CD1c-positive myeloid dendritic cell (primary cell): ENCODE measurements at regions not wholly inside any gene's neighbourhood (a gene's known extent, or its start where the extent isn't known, plus 50 kb on each side); places are given as distances from the start of the nearest gene placed in this dataset.
"Not testable (repeated sequence)": the region's sequence is repeated elsewhere in the genome, so short reads cannot be mapped to it uniquely, and the experiment has no call there.

Experiments
- DNase-seq: peaks from one replicate; pipeline ENCODE4 v3.0.0-alpha.2; 2016; ENCODE audit errors: extremely low spot score

DNA sequence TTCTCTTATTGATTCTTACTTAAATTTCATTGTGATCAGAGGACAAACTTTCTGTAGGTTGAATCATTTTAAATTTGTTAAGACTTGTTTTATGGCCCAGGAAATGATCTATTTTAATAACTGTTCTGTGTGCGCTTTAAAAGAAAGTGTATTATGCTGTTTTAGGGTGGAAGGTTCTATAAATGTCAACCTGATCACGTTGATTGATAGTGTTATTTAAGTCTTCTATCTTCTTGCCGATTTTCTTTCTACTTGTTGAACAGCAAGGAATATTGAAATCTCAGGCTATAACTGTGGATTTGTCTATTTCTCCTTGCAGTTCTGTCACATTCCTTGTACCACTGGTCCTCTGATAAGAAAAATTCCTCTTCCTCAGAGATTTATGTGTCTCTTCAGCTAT, 112.7 kb downstream of the TANC2 start:
- no peak for DNase-seq

DNA sequence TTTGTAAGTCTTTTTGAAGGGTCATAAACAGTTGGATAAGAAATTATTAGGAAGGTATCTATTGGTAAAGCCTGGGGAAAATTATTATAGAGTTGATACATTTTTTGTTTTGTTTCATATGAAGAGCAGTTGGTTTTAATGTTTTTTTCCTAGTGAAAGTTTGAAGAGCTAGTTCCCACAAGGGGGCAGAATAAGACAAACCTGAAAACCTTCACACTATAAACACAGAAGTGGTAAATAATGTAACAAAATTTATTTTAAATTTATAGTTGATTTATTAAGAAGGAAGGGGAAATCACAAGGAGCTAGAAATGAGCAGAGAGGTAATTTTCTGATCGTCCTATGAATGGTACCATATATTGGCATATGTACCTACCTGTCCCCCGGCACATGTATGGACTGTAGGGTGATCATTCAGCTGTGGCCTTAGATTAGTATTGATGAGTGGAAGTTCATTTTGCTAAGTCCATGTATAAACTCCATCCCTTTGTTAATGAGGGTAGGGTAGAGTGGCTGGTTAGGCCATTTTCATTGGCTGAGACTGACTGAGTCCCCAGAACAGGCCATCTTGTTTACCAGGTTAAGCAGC, 116.3 kb downstream of the TANC2 start:
- peak; percentile 31 for DNase-seq

DNA sequence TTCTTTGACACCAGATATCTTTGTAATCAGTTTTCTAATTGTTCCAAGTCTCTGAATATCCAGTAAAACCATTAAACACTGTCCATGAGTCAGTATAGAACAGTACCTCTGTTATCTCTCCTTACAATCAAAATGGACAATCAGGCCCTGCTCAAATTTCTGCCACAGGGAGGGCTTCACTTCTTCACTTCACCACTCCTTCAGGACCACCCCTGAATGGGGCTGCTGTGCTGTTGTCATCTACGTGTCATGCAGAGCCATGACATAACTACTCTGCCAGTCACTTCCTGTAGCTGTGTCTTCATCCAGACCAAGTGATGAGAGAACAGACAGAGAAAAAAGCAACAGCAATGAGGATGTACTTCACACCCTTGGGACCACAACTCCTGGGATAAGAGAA, 116.9 kb downstream of the TANC2 start:
- no peak for DNase-seq

DNA sequence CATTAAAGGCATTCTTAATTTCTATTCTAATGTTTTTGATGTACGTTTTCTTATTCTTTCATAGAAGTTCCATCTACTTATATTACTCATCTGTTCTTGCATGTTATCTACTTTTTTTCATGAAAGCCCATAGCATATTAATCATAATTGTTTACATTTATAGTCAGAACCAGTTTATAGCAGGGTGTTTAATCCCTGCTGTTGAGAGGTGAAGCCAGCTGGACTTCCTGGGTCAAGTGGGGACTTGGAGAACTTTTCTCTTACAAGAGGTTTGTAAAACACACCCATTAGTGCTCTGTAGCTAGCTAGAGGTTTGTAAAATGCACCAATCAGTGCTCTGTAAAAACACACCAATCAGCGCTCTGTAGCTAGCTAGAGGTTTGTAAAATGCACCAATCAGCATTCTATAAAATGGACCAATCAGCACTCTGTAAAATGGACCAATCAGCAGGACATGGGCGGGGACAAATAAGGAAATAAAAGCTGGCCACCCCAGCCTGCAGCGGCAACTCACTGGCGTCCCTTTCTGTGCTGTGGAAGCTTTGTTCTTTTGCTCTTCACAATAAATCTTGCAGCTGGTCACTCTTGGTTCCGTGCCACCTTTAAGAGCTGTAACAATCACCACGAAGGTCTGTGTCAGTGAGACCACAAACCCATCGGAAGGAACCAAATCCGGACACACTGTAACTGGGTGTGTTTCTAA, 120.6 kb downstream of the TANC2 start:
- no peak for DNase-seq

DNA sequence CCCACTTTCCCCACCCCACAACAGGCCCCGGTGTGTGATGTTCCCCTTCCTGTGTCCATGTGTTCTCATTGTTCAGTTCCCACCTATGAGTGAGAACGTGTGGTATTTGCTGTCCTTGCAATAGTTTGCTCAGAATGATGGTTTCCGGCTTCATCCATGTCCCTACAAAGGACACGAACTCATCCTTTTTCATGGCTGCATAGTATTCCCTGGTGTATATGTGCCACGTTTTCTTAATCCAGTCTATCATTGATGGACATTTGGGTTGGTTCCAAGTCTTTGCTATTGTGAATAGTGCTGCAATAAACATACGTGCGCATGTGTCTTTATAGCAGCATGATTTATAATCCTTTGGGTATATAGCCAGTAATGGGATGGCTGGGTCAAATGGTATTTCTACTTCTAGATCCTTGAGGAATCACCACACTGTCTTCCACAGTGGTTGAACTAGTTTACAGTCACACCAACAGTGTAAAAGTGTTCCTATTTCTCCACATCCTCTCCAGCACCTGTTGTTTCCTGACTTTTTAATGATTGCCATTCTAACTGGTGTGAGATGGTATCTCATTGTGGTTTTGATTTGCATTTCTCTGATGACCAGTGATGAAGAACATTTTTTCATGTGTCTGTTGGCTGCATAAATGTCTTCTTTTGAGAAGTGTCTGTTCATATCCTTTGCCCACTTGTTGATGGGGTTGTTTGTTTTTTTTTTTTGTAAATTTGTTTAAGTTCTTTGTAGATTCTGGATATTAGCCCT, 124.5 kb downstream of the TANC2 start:
- DNase-seq, result not testable (repeated sequence)

DNA sequence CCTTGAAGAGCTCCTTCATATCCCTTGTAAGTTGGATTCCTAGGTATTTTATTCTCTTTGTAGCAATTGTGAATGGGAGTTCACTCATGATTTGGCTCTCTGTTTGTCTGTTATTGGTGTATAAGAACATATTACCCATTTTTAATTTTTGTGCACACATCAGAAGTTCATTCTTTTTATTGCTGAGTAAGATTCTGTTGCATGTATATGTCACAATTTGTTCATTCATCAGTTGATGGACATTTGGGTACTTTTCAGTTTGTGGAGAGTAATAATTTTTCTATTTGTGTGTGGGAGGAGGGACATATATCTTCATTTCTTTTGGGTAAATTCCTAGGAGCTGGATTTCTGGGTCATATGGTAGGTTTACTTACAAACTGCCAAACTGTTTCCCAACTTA, 125.9 kb downstream of the TANC2 start:
- not testable (repeated sequence) for DNase-seq

DNA sequence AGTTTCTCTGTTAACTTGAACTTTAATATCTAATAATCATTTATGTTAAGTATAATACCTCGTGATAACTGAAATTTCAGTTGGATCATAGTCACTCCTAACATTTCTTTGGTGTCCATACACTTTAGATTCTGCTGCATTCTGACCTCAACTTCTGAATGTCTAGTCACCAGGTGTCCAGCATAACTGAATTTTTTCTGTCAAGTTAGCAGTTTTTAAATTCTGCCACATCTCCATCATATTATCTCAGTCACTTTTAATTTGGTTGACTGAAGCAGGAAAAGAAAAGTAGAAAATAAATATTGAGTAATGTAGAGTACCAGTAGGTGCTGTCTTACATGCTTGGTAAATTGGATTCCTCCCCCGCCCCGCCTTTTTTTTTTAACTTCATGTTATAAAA, 128.6 kb downstream of the TANC2 start:
- DNase-seq, result no peak

DNA sequence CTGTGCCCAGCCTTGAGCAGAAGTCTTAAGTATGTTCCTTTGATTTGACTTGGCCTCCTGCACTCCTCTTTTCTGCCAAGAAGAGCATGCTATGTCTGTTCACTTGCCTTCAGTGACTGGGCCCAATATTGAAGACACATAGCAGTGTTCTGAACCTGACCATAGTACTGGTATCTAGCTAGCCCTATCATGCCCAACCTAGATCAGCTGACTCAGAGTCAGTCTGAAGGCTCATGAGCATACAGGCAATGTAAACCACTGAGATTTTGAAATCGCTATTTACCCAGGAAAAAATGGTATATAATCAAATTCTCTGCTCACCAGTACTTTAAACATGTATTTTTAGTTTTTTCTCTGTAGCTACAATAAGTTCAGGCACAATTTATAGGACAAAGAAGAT, 129.4 kb downstream of the TANC2 start:
- DNase-seq, result no peak

DNA sequence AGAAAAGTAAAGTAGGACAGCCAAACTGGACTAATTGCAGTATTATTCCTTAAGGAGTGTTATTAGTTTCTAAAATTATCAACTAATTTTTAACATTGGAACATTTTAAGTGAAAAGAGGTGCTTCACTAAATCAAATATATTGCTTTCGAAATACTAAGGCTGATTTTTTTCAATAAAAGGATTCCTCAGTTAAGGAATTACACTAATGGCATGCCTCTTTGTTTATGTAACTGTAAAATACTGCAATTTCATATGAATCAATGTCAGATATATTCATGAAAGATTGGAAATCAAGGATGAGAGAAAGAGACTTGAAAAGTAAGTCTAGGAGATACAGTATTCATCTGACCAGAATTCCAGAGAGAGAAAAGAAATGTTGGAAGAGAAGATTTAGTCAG, 129.8 kb downstream of the TANC2 start:
- DNase-seq, result no peak

DNA sequence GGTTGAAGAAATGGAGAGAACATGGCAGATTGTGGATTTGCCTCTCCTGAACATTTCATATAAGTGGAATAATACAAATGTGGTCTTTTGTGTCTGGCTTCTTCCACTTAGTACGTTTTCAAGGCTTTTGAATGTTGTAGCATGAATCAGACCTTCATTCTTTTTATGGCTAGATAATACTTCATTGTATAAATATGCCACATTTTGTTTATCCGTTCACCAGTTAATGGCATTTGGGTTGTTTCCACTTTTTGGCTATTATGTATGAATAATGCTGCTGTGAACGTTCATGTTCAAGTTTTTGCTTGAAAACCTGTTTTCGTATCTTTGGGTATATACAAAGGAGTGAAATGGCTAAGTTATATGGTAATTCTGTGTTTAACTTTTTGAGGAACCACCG, 130.4 kb downstream of the TANC2 start:
- DNase-seq, result no peak

DNA sequence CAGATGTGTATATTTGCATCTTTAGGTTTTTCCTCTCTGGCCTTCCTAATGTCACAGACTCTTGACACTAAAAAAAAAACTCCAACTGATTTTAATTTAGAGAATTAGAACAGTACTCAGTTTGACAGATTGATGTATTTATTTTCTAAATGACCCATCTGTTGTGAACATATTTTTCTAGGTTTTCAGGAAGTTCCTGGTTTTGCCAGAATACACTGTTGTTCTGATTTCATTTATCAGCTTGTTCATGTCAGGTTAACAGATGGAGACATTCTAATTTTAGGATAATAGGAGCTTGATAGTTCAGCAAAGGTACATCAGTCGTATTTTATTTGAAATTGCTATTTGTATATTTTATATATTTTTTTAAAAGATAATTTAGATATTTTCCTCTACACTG, 133.4 kb downstream of the TANC2 start:
- no peak for DNase-seq

DNA sequence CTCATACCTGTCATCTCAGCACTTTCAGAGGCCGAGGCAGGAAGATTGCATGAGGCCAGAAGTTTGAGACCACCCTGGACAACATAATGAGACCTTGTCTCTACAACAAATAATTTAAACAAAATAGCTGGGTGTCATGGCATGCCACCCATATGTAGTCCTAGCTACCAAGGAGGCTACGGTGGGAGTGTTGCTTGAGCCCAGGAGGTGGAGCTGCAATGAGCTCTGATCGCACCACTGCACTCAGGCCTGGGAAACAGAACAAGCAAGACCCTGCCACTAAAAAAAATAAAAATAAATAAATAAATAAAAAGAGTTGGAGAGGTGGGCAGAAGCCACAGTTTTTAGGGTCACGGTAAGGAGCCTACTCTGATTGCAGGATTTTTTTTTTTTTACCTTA, 136.0 kb downstream of the TANC2 start:
- DNase-seq, result no peak

DNA sequence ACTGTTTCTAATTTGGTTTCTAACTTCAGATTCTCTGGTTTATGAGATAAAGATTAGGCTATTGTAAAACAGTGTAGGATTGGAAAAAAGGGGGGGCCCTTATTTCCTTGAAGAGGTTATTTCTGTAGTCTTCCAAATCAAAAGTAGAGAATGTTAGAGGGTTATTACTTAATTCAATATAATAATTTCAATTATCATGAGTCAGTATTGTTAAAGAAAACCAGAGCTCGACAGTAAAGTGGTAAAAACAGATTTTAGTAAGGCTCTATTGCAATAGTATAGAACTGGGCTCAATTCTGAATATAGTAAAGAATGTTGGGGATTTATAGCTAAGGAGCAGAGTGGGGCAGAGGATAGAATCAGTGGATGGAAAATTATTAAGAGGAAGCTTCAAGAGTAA, 140.0 kb downstream of the TANC2 start:
- no peak for DNase-seq

DNA sequence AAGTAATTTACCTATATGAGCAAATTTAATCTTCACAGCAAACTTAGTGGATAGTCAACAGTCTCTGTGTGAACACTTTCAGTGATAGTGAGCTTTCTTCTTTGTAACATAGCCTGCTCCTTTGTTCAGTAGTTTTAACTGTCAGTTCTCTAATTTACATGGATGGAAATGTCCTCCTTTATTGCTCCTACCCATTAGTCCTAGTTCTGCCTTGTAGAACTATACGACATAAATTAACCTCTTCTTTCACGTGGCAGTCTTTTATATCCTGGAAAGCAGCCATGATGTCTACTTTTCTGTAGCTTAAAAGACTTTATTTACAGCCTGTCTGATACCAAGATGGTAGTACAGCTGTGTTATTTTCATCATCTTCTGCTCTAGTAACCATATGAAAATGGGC, 143.6 kb downstream of the TANC2 start:
- DNase-seq, result no peak

DNA sequence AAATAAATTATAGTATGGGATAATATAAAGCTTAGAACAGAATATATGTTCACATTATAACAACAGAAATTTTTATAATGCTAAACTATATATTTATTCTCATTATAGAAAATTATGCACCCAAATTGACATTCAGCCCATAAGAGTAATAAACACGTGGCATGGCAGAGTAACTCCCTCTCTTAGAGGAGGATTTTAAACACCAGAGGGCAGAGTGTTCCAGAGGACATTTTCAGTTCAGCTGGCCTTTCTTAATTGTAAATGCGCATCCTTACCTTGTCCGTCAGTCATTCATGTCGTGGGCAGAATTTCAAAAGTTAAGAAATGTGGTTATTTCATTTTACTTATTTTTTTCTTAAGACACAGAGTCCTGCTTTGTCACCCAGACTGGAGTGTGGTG, 147.1 kb downstream of the TANC2 start:
- DNase-seq, result peak; percentile 29

DNA sequence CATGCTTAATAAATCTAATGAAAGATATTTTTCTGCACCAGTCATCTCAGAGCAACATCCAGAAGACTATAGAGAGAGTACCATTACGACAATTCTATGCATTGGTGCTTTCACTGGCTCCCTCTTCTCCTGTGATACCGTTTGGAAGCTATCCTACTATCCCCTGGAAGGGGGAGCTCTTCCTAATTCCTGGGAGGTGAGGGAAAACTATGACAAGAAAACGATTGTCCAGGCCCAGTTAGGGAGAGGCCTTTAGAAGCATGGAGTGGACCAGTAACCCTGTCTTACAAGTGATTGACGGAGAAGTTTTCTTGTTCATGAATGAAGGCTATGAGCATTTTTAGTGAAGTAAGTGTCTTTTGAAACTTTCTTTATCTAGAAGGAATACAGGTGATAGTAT, 150.2 kb downstream of the TANC2 start:
- DNase-seq, result no peak

DNA sequence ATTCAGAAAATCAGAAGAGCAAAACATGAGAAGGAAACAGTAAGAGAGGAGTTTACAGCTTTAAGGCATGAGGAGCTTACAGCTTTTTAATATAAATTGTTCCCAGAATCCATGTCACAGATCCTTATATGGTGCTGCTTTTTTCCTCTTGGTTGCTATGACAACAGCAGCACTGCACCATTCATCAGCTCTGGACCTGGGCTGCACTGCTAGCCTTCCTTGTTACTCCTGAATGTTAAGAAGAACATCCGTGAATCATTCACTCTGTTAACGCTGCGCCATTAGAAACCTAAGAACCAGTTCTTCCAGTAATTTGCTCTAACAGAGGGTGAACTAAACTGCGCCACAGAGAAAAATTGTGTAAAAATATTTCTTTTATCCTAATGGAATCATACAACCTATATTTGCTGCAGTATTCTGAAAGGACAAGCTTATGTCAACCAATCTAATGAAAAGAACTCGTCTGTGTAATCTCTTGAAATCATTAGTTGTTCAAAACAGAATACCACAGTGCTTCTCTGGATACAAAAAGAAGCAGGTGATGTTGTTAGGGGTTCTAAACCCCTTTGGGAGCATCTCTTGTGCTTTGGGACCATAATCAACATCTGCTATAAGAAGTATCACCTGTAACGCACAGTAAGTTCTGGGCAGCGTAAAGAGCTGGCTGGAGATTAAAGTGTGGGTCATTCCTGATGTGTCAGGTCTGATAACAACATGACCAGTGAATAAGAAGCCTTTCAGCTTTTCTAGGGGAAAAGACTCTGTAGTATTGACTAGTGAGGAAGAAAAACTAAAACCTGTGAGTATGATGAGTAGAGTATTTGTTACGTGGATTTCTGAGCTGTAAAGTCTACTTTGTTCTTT, 151.2 kb downstream of the TANC2 start:
- DNase-seq, result no peak

DNA sequence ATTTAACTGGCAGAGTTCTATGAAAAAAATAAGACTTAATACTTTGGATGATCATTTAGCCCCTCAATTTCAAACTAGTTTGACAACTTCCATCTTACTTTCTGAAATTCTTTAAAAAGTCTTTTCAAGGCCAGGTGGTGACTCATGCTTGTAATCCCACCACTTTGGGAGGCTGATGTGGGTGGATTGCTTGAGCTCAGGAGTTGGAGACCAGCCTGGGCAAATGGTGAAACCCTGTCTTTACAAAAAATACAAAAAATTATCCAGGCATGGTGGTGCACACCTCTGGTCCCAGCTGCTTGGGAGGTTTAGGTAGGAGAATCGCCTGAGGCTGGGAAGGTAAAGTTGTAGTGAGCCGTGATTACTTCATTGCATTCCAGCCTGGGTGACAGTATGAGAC, 154.4 kb downstream of the TANC2 start:
- DNase-seq, result no peak

DNA sequence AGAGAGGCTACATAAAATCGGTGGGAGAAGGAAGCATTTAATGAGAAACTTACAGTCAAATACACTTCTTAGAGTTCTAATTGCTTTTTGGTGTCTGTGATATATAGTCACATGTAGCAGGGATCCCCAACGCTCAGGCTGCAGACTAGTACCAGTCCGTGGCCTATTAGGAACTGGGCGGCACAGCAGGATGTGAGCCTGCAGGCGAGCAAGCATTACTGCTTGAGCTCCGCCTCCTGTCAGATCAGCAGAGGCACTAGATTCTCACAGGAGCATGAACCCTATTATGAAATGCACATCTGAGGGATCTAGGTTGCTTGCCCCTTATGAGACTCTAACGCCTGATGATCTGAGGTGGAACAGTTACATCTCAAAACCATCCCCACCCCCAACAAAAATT, 158.5 kb downstream of the TANC2 start:
- no peak for DNase-seq

DNA sequence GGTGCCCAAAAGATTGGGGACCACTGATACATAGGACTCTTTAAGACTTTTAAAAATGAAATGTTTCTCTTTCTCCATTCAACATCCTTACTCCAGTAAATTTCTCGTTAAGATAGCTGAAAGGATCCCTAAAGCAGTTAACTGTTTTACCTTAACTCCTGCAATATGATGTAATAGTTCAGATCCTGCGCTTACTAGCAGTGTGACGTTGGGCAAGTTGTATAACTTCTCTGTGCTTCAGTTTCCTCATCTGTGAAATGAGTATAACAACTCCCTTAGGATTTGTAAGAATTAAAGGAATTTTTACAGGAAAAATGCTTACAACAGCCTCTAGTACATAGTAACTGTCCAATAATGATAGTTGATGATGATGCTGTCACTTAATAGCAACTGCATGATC, 158.9 kb downstream of the TANC2 start:
- no peak for DNase-seq

DNA sequence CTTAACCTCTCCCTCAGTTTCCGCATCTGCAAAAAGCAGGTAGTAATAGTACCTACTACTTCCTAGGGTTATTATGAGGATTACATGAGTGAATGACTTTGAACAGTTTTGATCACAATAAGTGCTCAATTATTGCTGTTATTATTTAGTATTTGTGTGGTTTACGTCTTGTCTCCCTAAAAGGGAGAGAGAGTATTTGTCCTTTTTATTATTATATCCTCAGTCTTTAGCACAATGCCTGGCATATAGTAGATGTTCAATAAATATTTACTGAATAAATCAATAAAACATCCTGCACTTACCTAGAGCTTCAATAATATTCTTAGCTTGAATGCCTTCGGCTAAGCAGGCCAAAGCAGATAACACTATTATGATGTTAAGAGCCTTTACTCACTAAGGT, 160.0 kb downstream of the TANC2 start:
- DNase-seq, result no peak

DNA sequence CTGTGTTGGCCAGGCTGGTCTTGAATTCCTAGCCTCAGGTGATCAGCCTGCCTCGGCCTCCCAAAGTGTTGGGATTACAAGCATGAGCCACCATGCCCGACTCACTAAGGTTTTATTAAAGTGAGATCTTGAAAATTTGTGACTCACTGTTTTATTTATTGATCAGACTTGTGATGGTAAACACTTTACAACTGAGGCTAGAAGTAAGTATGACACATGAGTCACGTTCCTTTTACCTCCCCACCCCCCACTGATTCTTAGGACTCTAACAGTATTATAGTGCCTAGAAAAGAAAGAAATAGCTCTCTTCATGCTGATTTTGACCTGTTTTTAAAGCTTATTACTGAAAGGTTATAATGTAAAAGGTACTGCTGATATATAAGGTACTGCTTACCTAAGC, 160.6 kb downstream of the TANC2 start:
- no peak for DNase-seq
